Endothelial cell of hepatic sinusoid (primary cell): ENCODE measurements at regions not wholly inside any gene's neighbourhood (a gene's known extent, or its start where the extent isn't known, plus 50 kb on each side); places are given as distances from the start of the nearest gene placed in this dataset.

ENCODE experiments used
- in situ Hi-C: cut with HindIII; loops from 2 replicates; pipeline ENCODE4 v1.10.0; 2017; ENCODE audit warnings: low sequenced_read_pairs

GRCh38 chr11:28727254-28727653 is 619.1 kb downstream of the METTL15 start:
- in situ Hi-C loops, result no loop called here

GRCh38 chr11:28726432-28726831 is 618.2 kb downstream of the METTL15 start:
- in situ Hi-C loops, result no loop called here

- in situ Hi-C loops, result no loop called here
These were observed 607.5 kb downstream of the METTL15 start for GRCh38 chr11:28715726-28716125.

DNA sequence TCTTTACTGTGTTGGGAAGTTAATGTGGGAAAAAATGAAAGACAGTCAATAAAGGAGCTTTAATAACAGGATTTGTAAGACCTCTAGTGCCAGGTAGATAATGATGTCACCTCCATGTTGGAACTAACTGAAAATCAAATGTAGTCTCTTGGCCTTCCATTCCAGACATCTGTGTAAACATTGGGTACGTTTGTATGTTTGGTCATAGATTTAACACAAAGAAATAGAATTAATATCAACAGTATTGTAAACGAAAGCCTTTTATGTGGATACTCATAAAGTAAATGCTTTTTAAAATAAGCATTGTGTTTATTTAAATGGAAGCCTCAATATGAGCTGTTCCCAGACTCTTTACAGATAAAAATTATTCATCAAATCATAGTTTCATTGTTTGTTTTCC is 605.7 kb downstream of the METTL15 start:
- in situ Hi-C loops, result no loop called here

DNA sequence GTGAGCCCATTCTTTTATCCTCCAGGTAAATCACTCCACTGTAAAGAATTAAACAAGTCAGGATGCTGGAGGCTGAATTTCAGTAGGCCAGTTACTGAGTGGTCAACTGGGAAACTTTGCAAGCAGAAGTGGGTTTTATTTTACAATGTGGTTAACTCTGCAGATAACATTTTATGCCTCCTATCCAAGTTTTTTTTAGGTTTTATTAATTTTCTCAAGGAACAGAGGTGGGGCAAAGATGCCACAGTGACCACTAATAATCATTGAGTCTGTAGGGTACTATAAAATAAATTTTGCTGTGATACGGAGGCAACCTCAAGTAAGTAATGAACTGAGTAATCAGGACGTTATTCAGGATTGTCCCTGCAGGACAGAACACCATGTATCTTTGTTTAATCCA is 599.9 kb downstream of the METTL15 start:
- in situ Hi-C loops, result no loop called here

DNA sequence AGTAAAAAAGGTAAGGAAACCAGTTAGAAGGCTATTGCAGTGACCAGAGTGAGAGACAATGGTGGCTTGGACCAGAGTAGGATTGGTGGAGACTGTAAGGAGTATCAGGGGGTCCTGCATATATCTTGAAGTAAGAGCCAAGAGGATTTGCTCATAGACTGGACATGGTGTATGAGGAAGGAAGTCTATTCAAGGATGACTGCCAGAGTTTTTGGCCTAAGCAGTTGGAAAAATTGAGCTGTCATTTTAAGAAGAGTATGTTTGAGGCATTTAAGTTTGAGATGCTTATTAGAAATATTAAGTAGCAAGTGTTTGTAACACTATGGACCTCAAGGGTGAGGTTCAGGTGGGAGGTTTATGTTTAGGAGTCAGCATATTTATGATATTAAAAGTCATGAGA is 596.6 kb downstream of the METTL15 start:
- in situ Hi-C loops, result no loop called here

DNA sequence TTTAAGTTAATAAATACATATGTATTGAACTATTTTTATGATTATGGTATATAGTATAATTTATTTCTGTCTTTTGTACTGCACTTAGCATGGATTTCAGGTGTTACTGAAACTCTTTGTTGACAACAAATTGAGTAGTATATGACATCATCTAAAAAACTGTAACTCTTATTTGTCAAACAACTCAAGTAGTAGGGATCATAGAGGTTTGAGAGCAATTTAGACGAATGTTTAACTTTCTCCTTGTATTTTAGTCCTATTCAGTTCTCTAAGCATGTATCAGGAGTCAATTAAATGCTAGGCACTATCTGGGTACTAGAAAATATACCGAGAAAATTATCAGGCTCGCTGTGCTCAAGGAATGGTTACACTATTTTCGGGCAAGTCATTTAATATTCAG is 595.2 kb downstream of the METTL15 start:
- in situ Hi-C loops, result no loop called here

DNA sequence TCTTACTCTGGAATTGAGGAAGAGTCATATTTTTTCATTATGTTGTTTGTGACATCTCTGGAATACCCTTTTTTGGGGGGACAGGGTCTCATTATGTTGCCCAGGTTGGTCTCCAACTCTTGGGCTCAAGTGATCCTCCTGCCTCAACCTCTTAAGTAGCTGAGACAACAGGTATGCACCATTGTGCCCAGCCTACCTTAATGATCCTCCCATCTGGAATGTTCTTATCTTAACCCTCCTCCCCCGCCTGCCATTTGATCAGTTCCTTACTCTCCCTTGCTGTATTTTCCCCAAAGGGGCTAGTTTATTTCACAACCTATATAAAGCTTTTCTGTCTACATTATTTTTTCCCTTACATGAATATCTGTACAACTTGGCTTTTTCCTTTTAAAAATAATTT is 594.7 kb downstream of the METTL15 start:
- in situ Hi-C loops, result no loop called here

DNA sequence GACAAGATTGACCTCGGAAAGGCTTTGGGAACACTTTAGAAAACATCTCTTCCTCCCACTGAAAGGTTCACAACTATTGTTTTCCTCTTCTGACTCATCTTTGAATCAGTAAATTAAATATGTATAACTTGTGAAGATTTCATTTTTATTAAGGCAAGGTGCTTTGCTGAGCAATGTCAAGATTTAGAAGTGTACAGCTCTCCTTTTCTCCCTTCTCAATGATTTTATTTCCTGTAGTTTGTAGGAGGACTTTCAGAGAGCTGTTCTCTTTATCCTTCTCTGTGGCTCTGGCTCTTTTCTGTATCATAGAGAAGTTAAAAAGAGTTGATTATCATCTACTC is 594.2 kb downstream of the METTL15 start:
- in situ Hi-C loops, result no loop called here

GRCh38 chr11:28701760-28702449 is 593.7 kb downstream of the METTL15 start:
- in situ Hi-C loops, result no loop called here

- in situ Hi-C loops, result no loop called here
These were observed 591.5 kb downstream of the METTL15 start for GRCh38 chr11:28699701-28700100.

GRCh38 chr11:28697920-28698827 is 590.0 kb downstream of the METTL15 start:
- in situ Hi-C loops, result no loop called here

- in situ Hi-C loops, result no loop called here
These were observed 588.4 kb downstream of the METTL15 start for GRCh38 chr11:28696591-28696990.

- in situ Hi-C loops, result no loop called here
These were observed 582.6 kb downstream of the METTL15 start for GRCh38 chr11:28690746-28691145.

DNA sequence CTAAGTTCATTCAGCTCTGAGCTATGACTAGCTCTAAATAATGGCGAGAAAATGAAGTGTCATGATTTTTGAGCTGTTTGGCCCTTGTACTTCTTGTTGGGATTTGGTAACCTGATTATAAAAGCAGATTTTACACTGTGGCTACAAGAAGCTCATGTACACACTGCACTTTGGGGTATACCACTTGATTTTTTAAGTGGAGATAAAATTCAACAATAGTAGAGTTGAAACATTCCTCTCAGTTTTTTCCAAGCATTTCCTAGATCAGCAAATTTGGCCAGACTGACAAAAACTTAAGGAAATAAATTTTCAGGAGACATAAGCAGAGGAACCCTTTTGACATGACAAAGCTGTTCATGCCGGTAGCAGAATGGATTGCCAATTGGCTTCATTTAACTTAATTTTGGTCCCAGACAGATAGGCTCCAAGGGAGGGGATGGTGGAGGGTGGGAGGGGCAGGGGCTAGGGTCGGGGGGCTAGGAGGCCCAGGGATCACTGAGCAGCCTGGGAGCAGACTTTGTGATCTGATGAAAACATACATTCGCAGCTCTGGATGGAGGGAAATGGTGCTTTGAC is 575.9 kb downstream of the METTL15 start:
- in situ Hi-C loops, result no loop called here

GRCh38 chr11:28679795-28680468 is 571.7 kb downstream of the METTL15 start:
- in situ Hi-C loops, result no loop called here

- in situ Hi-C loops, result no loop called here
These were observed 569.5 kb downstream of the METTL15 start for GRCh38 chr11:28677721-28678120.

DNA sequence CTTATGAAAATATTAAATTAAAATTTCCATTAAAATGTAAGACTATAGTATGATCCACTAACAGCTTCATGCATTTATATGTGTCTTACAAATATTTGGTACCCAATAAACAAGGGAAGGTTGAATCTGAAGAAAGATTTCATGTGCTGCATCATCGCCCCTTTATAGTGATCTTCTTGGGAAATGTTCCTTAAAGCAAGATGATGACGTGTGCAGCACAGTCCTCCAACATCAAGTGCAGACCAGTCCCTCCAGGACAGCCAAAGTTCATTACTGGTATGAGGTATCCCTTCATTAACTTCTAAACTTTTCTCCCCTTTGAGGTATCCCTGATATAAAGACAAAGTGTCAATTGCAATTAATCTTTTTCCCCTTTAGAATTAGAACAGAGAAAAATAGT is 567.0 kb downstream of the METTL15 start:
- in situ Hi-C loops, result no loop called here

DNA sequence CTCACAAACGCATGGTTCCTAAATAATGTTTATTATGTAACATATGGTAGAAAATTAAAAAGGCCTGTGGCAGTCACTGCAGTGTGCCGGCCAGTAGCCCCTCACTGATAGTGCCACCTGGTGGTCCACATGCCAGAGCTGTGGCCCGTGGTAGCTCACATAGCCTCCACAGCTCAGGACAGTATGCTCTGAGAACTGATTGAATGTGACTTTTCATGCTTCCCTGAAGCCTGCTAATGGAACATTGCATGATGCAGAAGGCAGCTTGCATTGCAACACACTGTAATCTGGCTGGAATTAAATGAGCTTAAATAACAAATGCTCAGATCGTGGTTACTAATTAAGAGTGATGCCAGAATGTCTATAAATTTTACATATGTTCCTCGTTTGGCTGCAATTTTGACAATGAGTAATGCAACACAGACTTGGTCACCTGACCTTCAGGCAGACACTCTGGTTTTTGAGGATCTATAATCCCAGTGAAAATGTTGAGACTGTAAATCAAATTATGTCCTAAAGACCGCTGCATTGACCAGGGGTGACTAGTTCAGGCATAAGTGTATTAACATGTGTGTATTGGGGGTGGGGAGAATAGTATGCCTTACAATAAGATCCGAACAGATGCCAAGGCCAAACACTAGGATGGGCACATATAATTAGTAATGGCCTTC is 566.4 kb downstream of the METTL15 start:
- in situ Hi-C loops, result no loop called here

- in situ Hi-C loops, result no loop called here
These were observed 565.7 kb downstream of the METTL15 start for GRCh38 chr11:28673691-28674432.
